SK-N-SH (cell line): ENCODE measurements at regions not wholly inside any gene's neighbourhood (a gene's known extent, or its start where the extent isn't known, plus 50 kb on each side); places are given as distances from the start of the nearest gene placed in this dataset.

Source experiments
- CTCF ChIP-seq: fragments of 200-600 bp; sonication (generic); IDR thresholded peaks from 2 replicates; pipeline ENCODE4 v1.6.1; 2017; ENCODE audit warnings: antibody characterized with exemption, mild to moderate bottlenecking, moderate library complexity
- EP300 ChIP-seq, 2 experiments: IDR thresholded peaks; 2 replicates each; pipeline versions ENCODE4 v1.4.0 to v1.6.1; 2012; ENCODE audit warnings: borderline replicate concordance in 1 of 2, low read depth in 1 of 2, low read length in 1 of 2
- EZH2phosphoT487 ChIP-seq: fragments of 200-600 bp; sonication (generic); IDR thresholded peaks from 2 replicates; pipeline ENCODE4 v1.6.1; 2017; ENCODE audit warnings: low read depth, mixed run types, mild to moderate bottlenecking, antibody characterized with exemption, moderate library complexity, borderline replicate concordance
- FOXM1 ChIP-seq: IDR thresholded peaks from 2 replicates; pipeline ENCODE4 v1.4.0; 2012; ENCODE audit warnings: low read depth, mild to moderate bottlenecking
- NRF1 ChIP-seq: IDR thresholded peaks from 2 replicates; pipeline ENCODE4 v1.6.1; 2012; ENCODE audit warnings: low read depth, mild to moderate bottlenecking, low read length
- RAD21 ChIP-seq: IDR thresholded peaks from 2 replicates; pipeline ENCODE4 v1.6.1; 2012; ENCODE audit warnings: mild to moderate bottlenecking, low read length
- REST ChIP-seq: IDR thresholded peaks from 2 replicates; pipeline ENCODE4 v1.6.1; 2012; ENCODE audit warnings: mild to moderate bottlenecking, low read depth, low read length, moderate library complexity
- TCF12 ChIP-seq: IDR thresholded peaks from 2 replicates; pipeline ENCODE4 v1.4.0; 2012
- YY1 ChIP-seq: IDR thresholded peaks from 2 replicates; pipeline ENCODE4 v1.4.0; 2012; ENCODE audit warnings: low read depth, mild to moderate bottlenecking

GRCh38 chr5:145393426-145393825, 441.7 kb downstream of the PRELID2 start:
- TF ChIP-seq CTCF = no peak
- TF ChIP-seq RAD21 = no peak
- no peak for TF ChIP-seq YY1
- no peak for TF ChIP-seq NRF1
- no peak for TF ChIP-seq REST
- no peak for TF ChIP-seq TCF12
- TF ChIP-seq EP300 (IDR thresholded peaks at IDR 0.05; ENCODE audit: borderline replicate concordance in 1 of 2, low read depth in 1 of 2, low read length in 1 of 2) = no peak
- TF ChIP-seq EZH2phosphoT487 = no peak
- TF ChIP-seq FOXM1 = no peak
